Ishikawa (cell line): ENCODE measurements at regions not wholly inside any gene's neighbourhood (a gene's known extent, or its start where the extent isn't known, plus 50 kb on each side); places are given as distances from the start of the nearest gene placed in this dataset.

Experiments used
- CEBPB ChIP-seq: IDR thresholded peaks from 2 replicates; pipeline ENCODE4 v1.6.1; 2012
- CREB1 ChIP-seq: IDR thresholded peaks from 2 replicates; pipeline ENCODE4 v1.6.1; 2012; ENCODE audit warnings: low read depth
- EGR1 ChIP-seq: IDR thresholded peaks from 2 replicates; pipeline ENCODE4 v1.6.1; 2012
- EP300 ChIP-seq: IDR thresholded peaks from 2 replicates; pipeline ENCODE4 v1.6.1; 2012; ENCODE audit warnings: borderline replicate concordance
- FOXM1 ChIP-seq: IDR thresholded peaks from 2 replicates; pipeline ENCODE4 v1.6.1; 2012; ENCODE audit warnings: low read depth, borderline replicate concordance
- NFIC ChIP-seq: IDR thresholded peaks from 2 replicates; pipeline ENCODE4 v1.6.1; 2012
- RAD21 ChIP-seq: IDR thresholded peaks from 2 replicates; pipeline ENCODE4 v1.6.1; 2012; ENCODE audit warnings: low read depth
- REST ChIP-seq: IDR thresholded peaks from 2 replicates; pipeline ENCODE4 v1.6.1; 2012; ENCODE audit warnings: low read depth, mild to moderate bottlenecking
- TAF1 ChIP-seq: IDR thresholded peaks from 2 replicates; pipeline ENCODE4 v1.6.1; 2012; ENCODE audit warnings: low read depth, mild to moderate bottlenecking
- TCF12 ChIP-seq: IDR thresholded peaks from 2 replicates; pipeline ENCODE4 v1.6.1; 2012; ENCODE audit warnings: low read depth
- TEAD4 ChIP-seq: IDR thresholded peaks from 2 replicates; pipeline ENCODE4 v1.6.1; 2012
- YY1 ChIP-seq: IDR thresholded peaks from 2 replicates; pipeline ENCODE4 v1.6.1; 2012; ENCODE audit warnings: low read depth
- ZBTB7A ChIP-seq: IDR thresholded peaks from 2 replicates; pipeline ENCODE4 v1.6.1; 2012; ENCODE audit warnings: low read depth
- TF ChIP-seq, protein P1 (sequence below): IDR thresholded peaks from 2 replicates; pipeline ENCODE4 v1.6.1; 2012
- TF ChIP-seq, protein P2 (sequence below): IDR thresholded peaks from 2 replicates; pipeline ENCODE4 v1.6.1; 2012

DNA sequence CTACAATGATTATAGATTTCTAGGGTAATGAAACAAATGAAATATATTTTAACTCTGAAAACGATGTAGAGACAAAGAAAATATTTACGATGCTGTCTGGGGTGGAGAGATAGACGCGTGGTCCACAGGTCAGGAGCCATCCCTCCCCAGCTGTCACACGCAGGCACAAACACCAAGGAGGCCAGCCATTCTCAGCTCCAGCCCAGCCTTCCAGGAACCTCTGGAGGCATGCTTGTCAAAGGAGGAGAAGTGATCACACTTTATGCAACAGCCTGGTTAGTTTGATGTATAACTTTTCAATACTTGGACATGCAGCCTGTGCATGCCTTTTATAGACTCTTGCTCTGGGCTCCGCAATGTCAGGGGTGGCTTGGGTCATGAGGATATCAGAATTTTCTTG, 391.5 kb upstream of the MGMT start:
- TF ChIP-seq, protein P1, sequence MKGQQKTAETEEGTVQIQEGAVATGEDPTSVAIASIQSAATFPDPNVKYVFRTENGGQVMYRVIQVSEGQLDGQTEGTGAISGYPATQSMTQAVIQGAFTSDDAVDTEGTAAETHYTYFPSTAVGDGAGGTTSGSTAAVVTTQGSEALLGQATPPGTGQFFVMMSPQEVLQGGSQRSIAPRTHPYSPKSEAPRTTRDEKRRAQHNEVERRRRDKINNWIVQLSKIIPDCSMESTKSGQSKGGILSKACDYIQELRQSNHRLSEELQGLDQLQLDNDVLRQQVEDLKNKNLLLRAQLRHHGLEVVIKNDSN, result no peak
- TF ChIP-seq TAF1 (no peak), CEBPB (no peak), ZBTB7A (no peak), EP300 (no peak), TCF12 (no peak)
- TF ChIP-seq, protein P2, sequence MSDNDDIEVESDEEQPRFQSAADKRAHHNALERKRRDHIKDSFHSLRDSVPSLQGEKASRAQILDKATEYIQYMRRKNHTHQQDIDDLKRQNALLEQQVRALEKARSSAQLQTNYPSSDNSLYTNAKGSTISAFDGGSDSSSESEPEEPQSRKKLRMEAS, result no peak

GRCh38 chr10:129075927-129076326, 391.1 kb upstream of the MGMT start:
- TF ChIP-seq ZBTB7A, result no peak
- TF ChIP-seq FOXM1, result no peak
- no peak for TF ChIP-seq EP300
- TF ChIP-seq CEBPB, result no peak

DNA sequence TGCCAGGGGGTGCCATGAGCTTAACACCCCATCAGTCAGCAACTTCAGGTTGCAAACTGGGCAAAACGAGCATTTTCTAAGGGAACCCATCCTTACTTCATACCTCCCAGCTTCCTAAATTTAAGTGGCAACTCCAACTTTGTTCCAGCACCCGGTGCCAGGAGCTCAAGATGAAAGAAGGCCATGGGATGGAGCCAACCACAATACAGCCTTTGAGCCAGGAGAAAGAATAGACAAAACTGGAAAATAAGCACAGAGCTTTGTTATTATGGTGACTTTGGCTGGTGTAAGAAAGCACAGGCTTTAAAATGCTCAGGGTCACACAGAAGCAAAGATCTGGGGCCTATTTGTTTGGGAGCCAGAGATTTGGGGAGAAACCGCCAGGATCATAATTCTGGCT, 388.7 kb upstream of the MGMT start:
- no peak for TF ChIP-seq FOXM1
- no peak for TF ChIP-seq EP300
- no peak for TF ChIP-seq TEAD4
- TF ChIP-seq CEBPB, result no peak
- TF ChIP-seq, protein P2, result no peak
- TF ChIP-seq YY1, result no peak
- TF ChIP-seq TAF1, result no peak
- no peak for TF ChIP-seq REST
- TF ChIP-seq, protein P1, result no peak
- TF ChIP-seq TCF12, result no peak
- no peak for TF ChIP-seq NFIC
- no peak for TF ChIP-seq EGR1
- no peak for TF ChIP-seq CREB1
- TF ChIP-seq RAD21, result no peak
- no peak for TF ChIP-seq ZBTB7A

DNA sequence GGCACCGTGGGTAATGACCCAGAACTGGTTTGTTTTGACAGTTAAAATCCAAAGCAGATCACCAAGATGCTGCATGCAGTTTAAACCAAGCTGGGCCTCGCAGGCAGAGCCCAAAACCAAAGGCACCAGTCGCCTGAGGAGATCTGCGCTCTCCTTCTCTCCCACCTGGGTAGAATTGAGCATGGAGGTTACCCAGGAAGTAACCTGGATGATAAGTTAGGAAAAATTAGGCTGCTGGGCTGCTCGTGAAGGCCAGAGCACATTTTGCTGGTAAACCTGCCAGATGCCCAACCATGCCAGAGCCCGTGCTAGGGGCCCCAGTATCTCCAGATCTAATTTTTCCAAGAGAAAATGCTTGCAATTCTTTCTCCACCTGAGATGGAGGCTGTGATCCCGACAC, 388.3 kb upstream of the MGMT start:
- no peak for TF ChIP-seq NFIC
- no peak for TF ChIP-seq CEBPB
- TF ChIP-seq RAD21, result no peak
- no peak for TF ChIP-seq REST
- TF ChIP-seq, protein P1, result no peak
- no peak for TF ChIP-seq FOXM1
- TF ChIP-seq, protein P2, result no peak
- TF ChIP-seq TCF12, result no peak
- no peak for TF ChIP-seq YY1
- no peak for TF ChIP-seq TAF1
- TF ChIP-seq ZBTB7A, result no peak

DNA sequence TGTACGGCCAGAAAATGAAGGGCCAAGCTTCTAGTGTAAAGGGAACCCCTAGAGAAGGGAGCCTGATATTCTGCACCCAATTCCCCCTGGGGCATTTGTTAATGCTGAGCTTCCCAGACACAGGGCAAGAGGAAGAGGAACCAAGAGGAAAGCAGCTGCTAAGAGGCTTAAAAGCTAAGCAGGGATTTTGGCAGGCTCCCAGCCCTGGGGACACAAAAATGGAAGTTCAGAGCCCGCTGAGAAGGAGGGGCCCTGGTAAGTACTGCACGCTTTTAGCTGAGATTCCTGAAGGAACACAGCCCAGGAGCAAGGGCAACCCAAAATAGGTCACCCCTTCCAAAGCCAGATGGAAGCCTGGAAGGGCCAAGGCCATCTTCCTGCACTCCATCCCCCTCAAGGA, 387.3 kb upstream of the MGMT start:
- TF ChIP-seq RAD21 (no peak), TCF12 (no peak), REST (no peak), NFIC (no peak), CREB1 (no peak), CEBPB (no peak), EGR1 (no peak), TAF1 (no peak), TEAD4 (no peak), FOXM1 (no peak), ZBTB7A (no peak), EP300 (no peak)
- TF ChIP-seq, protein P1, result no peak
